AG08396 (cell line): ENCODE measurements at regions not wholly inside any gene's neighbourhood (a gene's known extent, or its start where the extent isn't known, plus 50 kb on each side); places are given as distances from the start of the nearest gene placed in this dataset.
A peak's percentile ranks its signal among the peaks of the same experiment; 100 is the strongest.

Experiments
- DNase-seq: peaks from one replicate; pipeline ENCODE4 v3.0.0; 2012; ENCODE audit warnings: low spot score, mixed read lengths

- no peak for DNase-seq
Observed at GRCh38 chr17:13740686-13741085, 139.0 kb upstream of the HS3ST3A1 start.

GRCh38 chr17:13741744-13742143, 140.0 kb upstream of the HS3ST3A1 start:
- DNase-seq = no peak

DNA sequence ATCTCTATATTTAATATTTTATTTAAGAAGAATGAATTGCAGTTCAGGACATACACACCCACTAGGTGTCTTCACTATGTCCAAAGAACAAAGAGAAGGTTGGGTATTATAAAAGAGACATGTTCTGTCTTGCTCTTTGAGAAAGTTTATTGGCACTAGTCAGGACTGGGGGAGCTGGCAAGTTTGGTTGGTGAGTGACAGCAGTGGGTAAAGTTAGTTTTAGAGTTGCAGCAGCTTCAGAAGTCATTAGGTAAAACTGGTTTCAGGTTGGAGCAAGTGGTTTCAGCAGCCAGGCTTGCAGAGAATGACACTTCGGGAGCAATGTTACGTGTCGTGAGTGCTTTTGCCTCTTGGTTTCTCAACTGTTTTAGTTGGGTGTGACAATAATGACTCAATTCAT, 142.2 kb upstream of the HS3ST3A1 start:
- DNase-seq = no peak

DNA sequence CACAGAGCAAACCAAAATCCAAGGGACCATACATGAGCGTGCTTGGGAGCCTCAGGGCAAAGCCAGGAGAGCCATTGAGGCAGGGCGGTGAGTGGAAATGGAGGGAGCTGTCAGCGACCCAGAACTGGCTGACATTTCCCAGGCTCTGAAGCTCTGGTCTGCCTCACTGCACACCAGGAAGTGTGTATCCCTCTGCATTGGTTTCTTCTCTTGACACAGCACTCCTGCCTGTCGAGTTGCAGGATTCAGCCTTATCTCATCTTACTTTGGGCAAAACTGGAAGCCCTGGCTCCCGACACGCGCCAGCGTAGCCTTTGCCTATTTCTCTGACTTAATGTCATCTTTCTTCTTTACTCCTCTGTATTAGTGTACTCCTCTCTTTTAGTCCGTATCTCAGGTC, 144.7 kb upstream of the HS3ST3A1 start:
- no peak for DNase-seq

GRCh38 chr17:13749166-13749890, 147.6 kb upstream of the HS3ST3A1 start:
- DNase-seq = no peak

DNA sequence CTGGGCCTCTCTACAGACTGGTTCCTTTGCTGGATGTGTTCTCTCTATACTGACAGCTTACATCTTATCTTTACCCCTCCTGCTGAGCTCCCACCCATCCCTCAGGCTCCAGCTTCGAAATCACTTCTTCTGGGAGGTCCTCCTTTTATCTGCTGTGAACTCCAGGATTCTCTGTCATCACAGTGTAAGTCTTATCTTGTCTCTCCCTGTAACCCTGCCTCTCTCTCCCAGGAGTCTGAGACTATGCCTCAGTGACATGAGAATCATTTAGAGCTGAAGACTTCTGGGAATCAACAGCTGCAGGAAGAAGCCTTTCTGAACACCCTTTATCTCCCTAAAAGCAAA, 148.1 kb upstream of the HS3ST3A1 start:
- DNase-seq = no peak

DNA sequence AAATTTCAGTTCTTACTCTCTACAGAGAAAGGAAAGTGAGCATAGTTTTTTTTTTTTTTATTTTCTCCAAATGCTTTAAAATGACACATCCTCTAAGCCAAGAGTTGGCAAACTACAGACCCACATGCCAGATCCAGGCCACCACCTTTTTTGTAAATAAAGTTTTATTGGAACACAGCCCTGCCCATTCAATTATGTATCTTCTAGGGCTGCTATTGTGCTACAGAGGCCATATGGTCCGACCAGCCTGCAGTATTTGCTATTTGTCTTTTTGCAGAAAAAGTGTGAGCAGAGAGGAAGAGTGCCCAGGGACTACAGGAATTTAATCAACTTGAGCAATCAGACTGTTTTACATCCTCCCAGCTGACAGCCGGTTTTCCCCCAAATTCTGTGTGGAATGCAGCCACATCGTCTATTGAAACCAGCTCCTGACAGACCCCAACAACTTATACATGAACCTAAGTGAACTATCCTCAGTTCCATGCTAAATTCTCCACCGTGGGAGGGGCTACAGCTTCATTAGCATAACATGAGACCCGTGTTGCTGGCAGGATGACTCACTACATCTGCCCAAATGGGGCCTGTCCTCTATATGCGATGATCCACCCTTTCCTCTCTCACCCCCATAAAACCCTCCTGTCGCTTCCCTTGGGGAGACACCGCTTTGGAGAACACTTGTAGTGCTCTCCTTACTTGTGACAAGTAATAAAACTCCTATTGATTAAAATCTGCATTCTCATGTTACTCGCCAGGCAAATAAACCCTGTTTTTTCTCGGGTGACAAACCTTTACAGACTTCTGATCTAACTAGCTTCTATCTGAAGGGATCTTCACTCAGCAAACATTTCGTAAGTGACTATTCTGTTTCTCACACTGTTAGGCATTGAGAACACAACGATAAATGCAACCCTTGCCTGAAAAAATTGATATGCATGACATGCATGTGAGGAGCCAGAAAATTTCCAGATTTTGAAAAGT, 149.4 kb upstream of the HS3ST3A1 start:
- no peak for DNase-seq

GRCh38 chr17:13753154-13753553, 151.4 kb upstream of the HS3ST3A1 start:
- DNase-seq = no peak

DNA sequence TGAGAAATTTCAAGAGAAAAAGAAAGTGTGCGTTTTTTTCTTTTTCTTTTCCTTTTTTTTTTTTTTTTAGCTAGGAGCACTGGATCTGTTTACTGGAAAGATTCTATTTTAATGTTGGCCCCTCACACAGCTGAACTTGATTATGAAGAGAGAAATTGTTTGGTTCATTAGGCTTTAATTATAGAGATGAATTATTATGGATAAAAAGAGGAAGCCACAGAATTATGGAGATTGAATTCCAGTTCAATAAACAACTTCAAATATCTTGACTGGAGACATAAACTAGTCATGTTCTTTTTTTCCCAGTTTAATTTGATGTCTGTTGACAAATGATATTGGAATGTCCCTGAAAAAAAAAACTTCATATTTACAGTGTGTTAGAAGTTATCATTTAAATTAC, 152.0 kb upstream of the HS3ST3A1 start:
- no peak for DNase-seq

DNA sequence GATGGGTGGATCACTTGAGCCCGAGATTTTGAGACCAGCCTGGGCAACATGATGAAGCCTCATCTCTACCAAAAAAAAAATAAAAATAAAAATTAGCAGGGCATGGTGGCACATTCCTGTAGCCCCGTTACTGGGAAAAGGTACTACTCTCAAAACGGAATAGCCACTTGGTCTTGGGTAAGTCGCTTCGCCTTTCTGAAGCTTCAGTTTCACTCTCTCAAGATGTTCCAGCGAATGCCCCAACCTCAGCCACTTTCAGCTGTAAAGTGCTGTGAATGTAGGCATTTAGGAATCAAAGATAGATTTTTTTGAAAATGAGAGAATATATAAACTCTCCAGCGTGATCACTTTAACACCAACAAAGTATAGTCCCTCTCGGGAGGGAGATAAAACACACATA, 154.1 kb upstream of the HS3ST3A1 start:
- DNase-seq = no peak

DNA sequence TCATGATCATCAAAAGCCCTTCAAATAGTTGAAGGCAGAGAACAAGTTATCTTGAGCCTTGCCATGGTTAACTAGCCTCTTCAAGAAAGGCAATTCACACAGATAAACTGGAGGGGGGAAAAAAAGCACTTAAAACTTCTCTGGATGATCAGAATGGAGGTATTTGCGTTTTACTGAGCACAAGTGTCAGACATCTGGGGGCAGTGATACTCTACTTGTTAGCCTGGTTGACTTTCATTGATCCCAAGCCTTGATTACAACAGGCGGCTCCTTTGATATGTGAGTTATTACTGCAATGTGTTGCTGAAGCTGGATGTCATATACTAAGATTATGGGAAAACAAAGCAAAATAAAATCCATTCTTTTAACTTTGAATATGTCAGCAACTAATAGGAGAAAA, 155.0 kb upstream of the HS3ST3A1 start:
- no peak for DNase-seq

GRCh38 chr17:13757871-13758270, 156.1 kb upstream of the HS3ST3A1 start:
- DNase-seq = no peak

DNA sequence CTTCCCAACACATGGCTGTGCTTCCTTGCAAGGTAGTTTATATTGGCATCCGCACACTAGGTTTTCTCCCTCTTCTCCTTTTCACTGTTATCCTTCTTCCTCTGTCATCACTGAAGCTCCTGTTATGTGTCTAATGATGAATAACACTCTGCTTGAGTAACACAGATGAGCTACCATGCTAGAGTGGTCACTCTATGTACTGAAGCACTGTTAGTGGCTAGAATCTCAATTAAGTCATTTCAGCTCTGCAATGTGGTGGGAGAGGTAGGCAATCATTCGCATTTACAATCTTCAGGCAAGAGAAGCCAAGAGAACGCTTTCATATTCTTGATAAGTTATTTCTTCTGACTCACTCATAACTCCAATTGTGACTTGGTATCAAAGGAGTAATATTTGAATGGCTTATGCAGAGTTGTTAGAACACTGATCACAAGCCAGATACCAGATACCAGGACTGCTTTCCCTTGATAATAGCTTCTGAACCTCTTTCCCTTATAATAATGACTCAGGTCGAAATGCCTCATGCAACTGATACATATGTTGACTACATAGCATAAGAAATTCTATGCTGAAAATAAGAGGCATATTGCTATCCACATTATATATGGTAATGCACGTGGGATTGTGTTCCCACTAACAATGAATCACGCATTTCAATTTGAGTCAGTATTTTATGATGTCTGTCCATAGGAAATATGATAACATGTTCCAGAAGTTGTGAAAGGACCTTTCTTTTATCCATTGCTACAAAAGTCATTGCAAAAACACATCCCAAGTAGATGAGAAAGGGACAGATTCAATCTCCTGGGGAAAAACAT, 158.0 kb upstream of the HS3ST3A1 start:
- no peak for DNase-seq

- no peak for DNase-seq
Observed at GRCh38 chr17:13761038-13761603, 159.4 kb upstream of the HS3ST3A1 start.

GRCh38 chr17:13765701-13766100, 164.0 kb upstream of the HS3ST3A1 start:
- DNase-seq = peak; percentile 23

- DNase-seq = no peak
Observed at GRCh38 chr17:13770702-13771101, 169.0 kb upstream of the HS3ST3A1 start.

DNA sequence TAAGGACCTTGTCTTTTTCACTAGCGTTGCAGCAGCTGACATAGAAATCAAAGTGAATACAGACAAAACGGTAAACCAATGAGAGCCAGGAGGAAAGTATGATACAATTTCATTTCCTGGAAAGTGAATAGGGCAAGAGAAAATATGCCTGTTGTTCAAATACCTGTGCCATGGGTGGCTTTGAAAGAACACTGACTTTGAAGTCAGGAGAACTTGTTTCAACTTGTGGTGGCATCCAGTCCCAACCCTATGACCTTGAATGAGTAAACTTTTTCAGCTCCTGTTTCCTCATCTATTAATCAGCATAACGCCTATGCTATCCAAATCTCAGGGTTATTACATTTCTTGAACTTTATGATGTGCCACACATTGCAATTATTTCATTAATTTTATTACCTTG, 173.7 kb upstream of the HS3ST3A1 start:
- DNase-seq = no peak

DNA sequence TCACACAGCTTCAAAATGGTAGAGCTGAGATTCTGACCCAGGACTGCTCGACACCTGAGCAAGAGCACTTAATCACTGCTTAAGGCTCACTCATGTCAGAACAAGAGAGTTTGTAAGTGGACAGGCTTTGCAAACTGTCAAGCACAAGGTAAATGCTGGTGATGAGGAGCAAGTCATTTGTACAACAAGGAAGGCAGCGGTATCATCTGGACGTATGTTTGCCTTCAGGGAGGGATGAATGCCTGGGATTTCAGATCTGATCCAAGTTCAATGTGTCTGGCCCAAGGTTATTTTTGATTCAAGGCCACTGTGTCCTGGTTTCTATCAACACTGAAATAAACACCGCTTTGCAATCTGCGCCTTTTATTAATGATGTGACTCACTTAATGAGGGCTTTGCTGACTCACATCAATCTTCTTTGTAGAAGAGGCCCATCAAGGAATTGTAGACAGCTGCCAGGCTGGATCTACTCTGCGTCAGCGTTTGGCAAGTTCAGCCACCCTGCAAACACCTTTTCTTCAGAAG, 174.4 kb upstream of the HS3ST3A1 start:
- no peak for DNase-seq

- no peak for DNase-seq
Observed at GRCh38 chr17:13777003-13777402, 175.3 kb upstream of the HS3ST3A1 start.

DNA sequence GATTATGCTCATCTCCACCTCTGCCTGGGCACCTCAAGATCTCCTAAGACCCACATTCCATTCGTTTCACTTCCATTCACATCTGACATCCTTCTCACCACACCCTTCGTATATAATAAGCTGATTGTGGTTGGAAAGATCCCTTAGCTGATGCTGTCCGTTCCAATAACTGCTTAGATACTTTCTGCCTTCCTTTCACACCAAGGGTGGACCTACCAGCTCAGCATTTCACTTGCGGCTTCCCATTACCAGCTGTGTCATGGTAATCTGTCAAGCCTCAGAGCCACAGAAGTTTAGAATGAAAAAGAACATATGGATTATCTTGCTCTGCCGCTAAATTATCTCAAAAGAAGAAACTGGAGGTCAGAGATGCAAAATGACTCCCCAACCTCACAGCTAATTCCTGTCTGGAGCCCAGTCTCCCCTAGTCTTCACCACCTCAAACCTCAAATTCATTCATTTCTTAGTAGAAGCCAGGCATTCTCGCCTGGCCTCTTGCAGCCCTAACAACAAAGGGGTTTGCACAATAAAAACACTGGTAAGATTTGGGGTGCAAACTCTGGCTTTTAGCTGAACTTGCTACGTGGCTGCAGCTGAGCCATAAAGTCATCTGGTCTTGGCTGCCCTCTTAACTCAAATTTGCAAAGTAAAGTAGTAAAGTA, 182.8 kb upstream of the HS3ST3A1 start:
- no peak for DNase-seq

DNA sequence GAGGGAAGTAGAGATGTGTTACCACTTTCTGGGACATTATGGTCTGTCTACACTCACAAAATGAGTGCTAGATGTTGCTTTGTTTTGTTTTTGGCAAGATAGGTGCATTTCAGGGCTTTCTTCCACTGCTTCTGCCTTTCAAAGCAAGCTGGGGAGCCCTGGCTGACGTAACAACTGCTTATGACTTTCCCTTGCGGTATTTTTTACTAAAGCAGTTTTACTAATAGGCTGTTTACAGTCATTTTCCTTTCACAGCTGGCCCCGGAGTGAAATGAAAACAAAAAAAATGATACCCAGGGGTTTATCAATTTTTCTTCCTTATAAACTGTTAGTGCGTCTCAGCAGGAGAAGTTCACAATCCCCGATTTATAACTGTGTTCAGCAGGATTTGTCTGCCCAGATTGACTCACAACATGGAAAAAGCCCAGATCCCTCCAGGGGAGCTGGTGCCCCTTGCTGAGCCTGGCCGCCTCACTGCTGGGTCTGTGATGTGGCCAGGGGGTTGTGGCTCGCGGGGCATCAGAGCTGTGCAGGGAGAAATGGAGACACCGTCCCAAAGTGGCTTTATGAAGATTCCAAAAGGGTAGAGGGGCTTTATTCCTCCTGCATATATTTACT, 184.4 kb upstream of the HS3ST3A1 start:
- DNase-seq = peak; percentile 45
